Activated naive CD8-positive, alpha-beta T cell treated with anti-CD3 and anti-CD28 coated beads for 36 hours (primary cell): ENCODE measurements at regions not wholly inside any gene's neighbourhood (a gene's known extent, or its start where the extent isn't known, plus 50 kb on each side); places are given as distances from the start of the nearest gene placed in this dataset.

Experiments used
- DNase-seq: peaks from one replicate; pipeline ENCODE4 v3.0.0; 2021
- H3K27ac Mint-ChIP-seq: one replicate; pipeline ENCODE4 v1.8.0; 2022; ENCODE audit warnings: mild to moderate bottlenecking, moderate library complexity, mixed read lengths
- H3K27me3 Mint-ChIP-seq: one replicate; pipeline ENCODE4 v1.8.0; 2022; ENCODE audit warnings: mild to moderate bottlenecking, mixed read lengths
- H3K36me3 Mint-ChIP-seq: one replicate; pipeline ENCODE4 v1.8.0; 2021; ENCODE audit warnings: mild to moderate bottlenecking, mixed read lengths
- H3K4me1 Mint-ChIP-seq: one replicate; pipeline ENCODE4 v1.8.0; 2021; ENCODE audit warnings: mixed read lengths
- H3K4me3 Mint-ChIP-seq: one replicate; pipeline ENCODE4 v1.8.0; 2022; ENCODE audit warnings: mild to moderate bottlenecking, moderate library complexity, mixed read lengths
- H3K9me3 Mint-ChIP-seq: one replicate; pipeline ENCODE4 v1.8.0; 2022; ENCODE audit warnings: mixed read lengths

DNA sequence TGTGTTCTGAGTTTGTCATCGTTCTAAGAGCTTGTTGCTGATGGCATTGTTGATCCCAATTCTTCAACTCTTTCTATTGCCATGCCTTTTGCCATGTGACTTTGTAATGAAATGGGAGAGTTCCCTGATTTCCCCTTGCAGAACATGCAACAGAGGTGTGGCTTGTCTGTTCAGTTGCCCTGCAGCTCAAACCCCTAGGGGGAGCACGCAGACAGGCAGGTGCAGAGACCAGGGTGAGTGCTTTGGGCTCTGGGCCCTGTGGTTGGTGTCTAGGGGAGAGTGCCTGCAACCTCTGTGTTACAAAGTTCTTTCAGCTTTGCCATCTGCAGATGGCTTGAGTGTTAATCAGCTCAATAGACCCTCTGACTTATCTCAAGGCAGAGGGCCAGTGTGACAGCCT lies 332.7 kb downstream of the MID1IP1 start:
- no peaks in the 10 kb centered on the region for H3K9me3 Mint-ChIP-seq
- H3K27me3 Mint-ChIP-seq = no peaks in the 10 kb centered on the region
- H3K27ac Mint-ChIP-seq = no peak overlapping the region
- peak; percentile 4 for DNase-seq
- no peaks in the 10 kb centered on the region for H3K4me1 Mint-ChIP-seq
- H3K4me3 Mint-ChIP-seq = no peak overlapping the region
- H3K36me3 Mint-ChIP-seq = no peaks in the 10 kb centered on the region

GRCh38 chrX:39137363-39137954 lies 336.2 kb downstream of the MID1IP1 start:
- no peak overlapping the region for H3K4me3 Mint-ChIP-seq
- H3K27me3 Mint-ChIP-seq = no peaks in the 10 kb centered on the region
- H3K36me3 Mint-ChIP-seq = no peaks in the 10 kb centered on the region
- H3K4me1 Mint-ChIP-seq = no peaks in the 10 kb centered on the region
- no peak overlapping the region for H3K27ac Mint-ChIP-seq
- no peak for DNase-seq
- H3K9me3 Mint-ChIP-seq = no peaks in the 10 kb centered on the region

GRCh38 chrX:39140581-39140980 lies 339.3 kb downstream of the MID1IP1 start:
- Mint-ChIP-seq H3K27ac (no peak overlapping the region), H3K4me3 (no peak overlapping the region), H3K9me3 (no peaks in the 10 kb centered on the region), H3K36me3 (no peaks in the 10 kb centered on the region), H3K4me1 (no peaks in the 10 kb centered on the region), H3K27me3 (no peaks in the 10 kb centered on the region)
- no peak for DNase-seq

DNA sequence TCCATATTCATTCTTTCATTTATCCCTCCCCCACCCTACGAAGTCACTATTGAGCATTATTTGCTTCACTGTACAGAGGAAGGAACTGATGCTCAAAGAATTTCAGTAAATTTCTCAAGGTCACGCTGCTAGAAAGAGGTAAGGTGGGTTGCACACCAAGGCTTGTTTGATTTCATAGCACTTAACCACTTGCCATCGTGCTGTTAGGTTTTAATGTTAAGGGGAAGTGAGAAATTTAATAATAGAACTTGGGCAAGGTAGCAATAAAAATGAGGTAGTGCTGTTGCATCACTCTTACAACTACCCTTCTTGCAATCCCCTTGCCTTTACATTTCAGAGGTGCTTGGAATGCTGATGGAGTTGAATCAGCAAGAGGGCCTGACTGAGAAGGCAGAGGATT lies 343.1 kb downstream of the MID1IP1 start:
- no peak for DNase-seq
- H3K27me3 Mint-ChIP-seq = no peaks in the 10 kb centered on the region
- H3K27ac Mint-ChIP-seq = no peak overlapping the region
- H3K4me1 Mint-ChIP-seq = no peaks in the 10 kb centered on the region
- H3K36me3 Mint-ChIP-seq = no peaks in the 10 kb centered on the region
- H3K4me3 Mint-ChIP-seq = no peak overlapping the region
- H3K9me3 Mint-ChIP-seq = no peaks in the 10 kb centered on the region

DNA sequence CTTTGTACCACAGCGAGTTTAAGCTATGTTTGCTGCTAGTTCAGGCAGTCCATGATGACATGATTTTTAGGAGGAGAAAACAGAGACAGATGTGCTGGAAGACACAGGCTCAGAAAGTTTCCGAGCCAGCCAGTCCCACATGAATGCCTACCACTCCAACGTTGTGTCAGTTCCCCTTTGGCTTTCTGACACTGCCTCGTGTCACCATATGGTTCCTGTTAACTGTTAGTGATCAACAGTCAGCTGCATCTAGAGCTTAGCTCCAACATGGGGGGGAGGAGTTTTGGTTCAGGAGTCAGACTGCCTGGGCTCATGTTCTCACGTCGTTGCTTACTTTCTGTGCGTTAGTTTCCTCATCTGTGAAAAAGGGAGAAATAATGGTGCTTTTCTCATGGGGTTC lies 343.7 kb downstream of the MID1IP1 start:
- peaks cover 2% of the 10 kb centered on the region for H3K4me1 Mint-ChIP-seq

GRCh38 chrX:39145859-39146258 lies 344.6 kb downstream of the MID1IP1 start:
- Mint-ChIP-seq H3K9me3 (no peaks in the 10 kb centered on the region), H3K4me3 (no peak overlapping the region), H3K36me3 (no peaks in the 10 kb centered on the region), H3K4me1 (peaks cover 2% of the 10 kb centered on the region), H3K27ac (no peak overlapping the region), H3K27me3 (no peaks in the 10 kb centered on the region)
- DNase-seq = no peak

More for the DNA sequence above, 343.7 kb downstream of the MID1IP1 start:
- DNase-seq = no peak
- Mint-ChIP-seq H3K27me3 (no peaks in the 10 kb centered on the region), H3K9me3 (no peaks in the 10 kb centered on the region), H3K4me3 (no peak overlapping the region), H3K27ac (no peak overlapping the region), H3K36me3 (no peaks in the 10 kb centered on the region)

- H3K9me3 Mint-ChIP-seq = no peaks in the 10 kb centered on the region
- no peak overlapping the region for H3K27ac Mint-ChIP-seq
- H3K4me3 Mint-ChIP-seq = no peak overlapping the region
- peaks cover 2% of the 10 kb centered on the region for H3K4me1 Mint-ChIP-seq
- H3K36me3 Mint-ChIP-seq = no peaks in the 10 kb centered on the region
- DNase-seq = peak; percentile 26
- no peaks in the 10 kb centered on the region for H3K27me3 Mint-ChIP-seq
These were observed 348.5 kb downstream of the MID1IP1 start for GRCh38 chrX:39149761-39150160.

GRCh38 chrX:39150220-39150619 lies 349.0 kb downstream of the MID1IP1 start:
- H3K9me3 Mint-ChIP-seq = no peaks in the 10 kb centered on the region
- H3K36me3 Mint-ChIP-seq = no peaks in the 10 kb centered on the region
- H3K27me3 Mint-ChIP-seq = no peaks in the 10 kb centered on the region
- no peak overlapping the region for H3K4me3 Mint-ChIP-seq
- DNase-seq = no peak
- H3K4me1 Mint-ChIP-seq = peaks cover 2% of the 10 kb centered on the region
- no peak overlapping the region for H3K27ac Mint-ChIP-seq

DNA sequence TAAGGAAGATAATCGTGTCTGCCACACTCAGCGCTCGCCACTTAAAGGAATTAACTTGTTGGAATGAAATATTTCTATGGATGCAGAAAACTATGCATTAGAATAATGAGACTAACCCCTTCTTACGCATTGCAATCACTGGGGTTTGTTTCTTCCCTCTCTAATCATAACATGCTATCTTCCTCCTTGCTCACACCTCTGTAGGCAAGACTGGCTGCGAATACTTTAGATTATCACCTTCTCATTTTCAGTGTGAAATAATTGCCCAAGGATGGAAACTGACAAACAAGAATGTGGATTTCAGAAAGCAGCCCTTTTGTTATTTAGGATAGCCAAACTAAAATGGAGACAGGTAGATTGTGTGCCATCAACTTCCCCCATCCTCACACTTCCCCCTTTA lies 349.4 kb downstream of the MID1IP1 start:
- H3K36me3 Mint-ChIP-seq = no peaks in the 10 kb centered on the region

GRCh38 chrX:39152106-39152649 lies 350.9 kb downstream of the MID1IP1 start:
- Mint-ChIP-seq H3K36me3 (no peaks in the 10 kb centered on the region), H3K4me3 (no peak overlapping the region), H3K9me3 (no peaks in the 10 kb centered on the region), H3K4me1 (peaks cover 4% of the 10 kb centered on the region), H3K27ac (no peak overlapping the region), H3K27me3 (no peaks in the 10 kb centered on the region)
- DNase-seq = peak; percentile 21

More for the DNA sequence above, 349.4 kb downstream of the MID1IP1 start:
- Mint-ChIP-seq H3K27ac (no peak overlapping the region), H3K9me3 (no peaks in the 10 kb centered on the region), H3K4me1 (peaks cover 2% of the 10 kb centered on the region), H3K4me3 (no peak overlapping the region), H3K27me3 (no peaks in the 10 kb centered on the region)
- DNase-seq = no peak

DNA sequence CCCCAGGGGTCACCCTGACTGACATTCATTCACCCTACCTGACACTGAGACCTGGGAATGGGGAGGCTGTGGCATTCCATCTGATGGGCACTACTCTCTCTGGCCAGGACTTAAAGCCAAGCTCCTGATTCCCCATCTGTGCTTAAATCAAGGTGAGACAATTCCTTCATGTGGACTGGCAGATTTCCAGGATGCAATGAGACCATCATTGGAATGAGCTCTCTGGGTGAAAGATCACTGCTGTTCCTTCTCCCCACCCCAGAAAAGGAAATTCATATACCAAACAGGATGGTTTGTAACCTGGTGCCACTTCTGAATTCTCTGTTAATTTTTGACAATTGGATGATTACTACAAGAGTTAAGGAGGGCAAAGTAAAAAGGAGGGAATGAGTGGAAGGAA lies 354.8 kb downstream of the MID1IP1 start:
- Mint-ChIP-seq H3K27me3 (no peaks in the 10 kb centered on the region), H3K27ac (no peak overlapping the region), H3K36me3 (no peaks in the 10 kb centered on the region), H3K9me3 (no peaks in the 10 kb centered on the region), H3K4me3 (no peak overlapping the region), H3K4me1 (peaks cover 3% of the 10 kb centered on the region)
- no peak for DNase-seq

DNA sequence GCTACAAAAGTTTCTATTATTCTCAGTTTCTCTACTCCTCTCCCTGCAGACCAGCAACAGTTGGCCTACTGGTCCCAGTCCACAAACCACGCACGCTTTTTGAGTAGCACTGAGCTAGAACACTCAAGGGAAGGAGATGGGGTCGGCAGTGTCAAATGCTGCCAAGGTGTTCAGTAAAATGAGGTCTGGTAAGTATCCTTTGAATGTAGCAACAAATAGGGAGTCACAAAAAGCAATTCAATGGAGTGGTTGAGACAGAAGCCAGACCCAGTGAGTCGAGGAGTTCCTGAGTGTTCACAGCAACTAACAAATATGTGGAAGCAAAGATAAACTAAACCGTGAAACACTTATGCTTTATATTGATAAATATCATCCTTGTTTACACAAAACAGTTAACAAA lies 355.7 kb downstream of the MID1IP1 start:
- peaks cover 8% of the 10 kb centered on the region for H3K27me3 Mint-ChIP-seq
- H3K4me1 Mint-ChIP-seq = peaks cover 8% of the 10 kb centered on the region
- no peak for DNase-seq
- no peak overlapping the region for H3K4me3 Mint-ChIP-seq
- H3K36me3 Mint-ChIP-seq = no peaks in the 10 kb centered on the region
- no peaks in the 10 kb centered on the region for H3K9me3 Mint-ChIP-seq
- H3K27ac Mint-ChIP-seq = no peak overlapping the region

DNA sequence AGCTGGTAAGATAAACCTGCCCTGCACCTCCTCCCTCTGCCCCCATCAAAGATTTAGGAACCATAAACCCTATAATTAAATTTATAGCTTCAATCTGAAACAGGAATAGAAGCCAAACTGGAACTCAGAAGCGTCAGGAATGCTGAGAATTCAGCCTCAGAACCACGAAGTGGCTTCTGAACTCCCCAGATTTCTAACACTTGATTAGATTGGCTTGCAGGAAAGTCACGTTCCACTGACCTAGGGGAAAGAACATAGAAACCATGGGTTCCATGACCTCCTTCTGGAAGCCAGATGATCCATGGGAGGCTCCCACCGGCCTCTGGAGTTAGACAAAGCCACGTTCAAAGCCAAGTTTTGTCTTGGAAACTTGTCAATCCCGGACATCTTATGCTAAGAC lies 356.5 kb downstream of the MID1IP1 start:
- H3K4me1 Mint-ChIP-seq = peaks cover 12% of the 10 kb centered on the region
- H3K4me3 Mint-ChIP-seq = no peak overlapping the region
- peaks cover 10% of the 10 kb centered on the region for H3K27me3 Mint-ChIP-seq

DNA sequence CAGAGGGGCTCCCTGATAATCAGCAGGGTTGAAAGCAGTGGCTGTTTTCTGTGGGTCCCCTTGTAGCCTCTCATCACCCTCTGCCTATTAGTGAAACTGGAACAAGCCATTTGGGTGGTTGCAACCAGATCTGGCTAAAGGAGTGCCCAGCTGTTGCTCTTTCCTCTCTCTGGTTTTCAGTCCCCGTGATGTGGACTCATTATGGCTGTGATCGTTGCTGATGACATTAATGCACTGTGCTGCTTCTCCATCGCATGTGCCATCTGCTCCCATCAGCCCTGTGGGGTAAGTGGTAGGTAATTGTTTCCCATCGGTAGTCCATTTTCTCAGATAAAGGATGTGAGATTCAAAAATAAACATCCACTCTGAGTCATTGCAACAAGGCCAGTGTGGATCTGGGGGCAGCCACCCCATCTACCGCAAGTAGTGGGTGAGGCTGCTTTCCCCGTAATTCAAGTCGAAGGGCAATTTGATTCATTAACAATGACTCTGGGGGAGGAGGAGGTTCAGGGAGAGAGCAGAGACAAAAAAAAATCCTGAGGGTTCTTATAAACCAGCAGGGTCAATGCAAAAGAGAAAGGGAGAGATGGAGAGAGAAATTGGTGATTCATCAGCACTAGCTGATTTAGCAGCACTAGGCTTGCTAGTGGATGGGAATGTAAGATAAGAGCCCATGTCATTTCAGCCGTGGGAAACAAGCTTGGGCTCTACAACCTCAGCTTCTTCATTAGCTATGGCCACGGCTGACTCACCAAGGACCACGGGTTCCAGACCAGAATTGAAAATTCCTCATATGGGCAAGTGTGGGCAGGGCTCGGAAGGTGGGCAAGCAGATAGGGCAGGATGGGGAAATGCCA lies 357.8 kb downstream of the MID1IP1 start:
- no peaks in the 10 kb centered on the region for H3K9me3 Mint-ChIP-seq
- DNase-seq = no peak
- H3K4me3 Mint-ChIP-seq = no peak overlapping the region
- H3K27me3 Mint-ChIP-seq = peaks cover 13% of the 10 kb centered on the region
- H3K27ac Mint-ChIP-seq = no peak overlapping the region
- no peaks in the 10 kb centered on the region for H3K36me3 Mint-ChIP-seq
- peaks cover 15% of the 10 kb centered on the region for H3K4me1 Mint-ChIP-seq

More for the DNA sequence above, 356.5 kb downstream of the MID1IP1 start:
- Mint-ChIP-seq H3K9me3 (no peaks in the 10 kb centered on the region), H3K27ac (no peak overlapping the region), H3K36me3 (no peaks in the 10 kb centered on the region)
- DNase-seq = no peak

GRCh38 chrX:39159921-39160507 lies 358.8 kb downstream of the MID1IP1 start:
- Mint-ChIP-seq H3K9me3 (no peaks in the 10 kb centered on the region), H3K4me3 (no peak overlapping the region), H3K27ac (no peak overlapping the region), H3K36me3 (no peaks in the 10 kb centered on the region), H3K27me3 (peaks cover 13% of the 10 kb centered on the region), H3K4me1 (peaks cover 15% of the 10 kb centered on the region)
- no peak for DNase-seq
